ENCODE measurements at regions not wholly inside any gene's neighbourhood (a gene's known extent, or its start where the extent isn't known, plus 50 kb on each side); places are given as distances from the start of the nearest gene placed in this dataset.

DNA sequence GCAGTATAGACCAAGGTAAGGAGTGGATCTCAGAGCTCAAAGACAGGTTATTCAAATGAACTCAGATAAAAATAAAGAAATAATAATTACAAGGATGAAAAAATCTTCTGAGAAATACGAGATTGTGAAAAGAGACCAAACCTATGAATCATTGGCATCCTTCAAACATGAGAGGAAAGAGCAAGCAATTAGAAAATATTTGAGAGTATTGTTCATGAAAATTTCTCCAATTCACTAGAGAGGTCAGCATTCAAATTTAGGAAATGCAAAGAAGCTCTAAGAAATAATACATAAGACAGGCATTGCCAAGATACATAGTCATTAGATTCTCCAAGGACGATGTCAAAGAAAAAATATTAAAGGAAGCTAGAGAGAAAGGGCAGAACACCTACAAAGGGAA, 93.5 kb upstream of the GALNTL6 start:
- Mint-ChIP-seq H3K36me3 (ENCODE audit: insufficient read depth, unreplicated experiment) (no peaks in the 10 kb centered on the region), H3K27ac (ENCODE audit: unreplicated experiment) (no peak overlapping the region), H3K27me3 (ENCODE audit: insufficient read depth, unreplicated experiment) (peaks cover 2% of the 10 kb centered on the region), H3K4me3 (ENCODE audit: unreplicated experiment) (no peak overlapping the region), H3K4me1 (ENCODE audit: low read depth, unreplicated experiment) (no peaks in the 10 kb centered on the region), H3K9me3 (ENCODE audit: unreplicated experiment) (peaks cover 19% of the 10 kb centered on the region)
- intact Hi-C loops (cut with micrococcal nuclease; ENCODE audit: unreplicated experiment): no loop called here
- H3K4me3 ChIP-seq (ENCODE audit: low read depth, low read length): no peak overlapping the region
- H3K9me3 ChIP-seq: no peaks in the 10 kb centered on the region
- no peak for DNase-seq
- H3K4me1 ChIP-seq: no peaks in the 10 kb centered on the region
- TF ChIP-seq, protein P1, sequence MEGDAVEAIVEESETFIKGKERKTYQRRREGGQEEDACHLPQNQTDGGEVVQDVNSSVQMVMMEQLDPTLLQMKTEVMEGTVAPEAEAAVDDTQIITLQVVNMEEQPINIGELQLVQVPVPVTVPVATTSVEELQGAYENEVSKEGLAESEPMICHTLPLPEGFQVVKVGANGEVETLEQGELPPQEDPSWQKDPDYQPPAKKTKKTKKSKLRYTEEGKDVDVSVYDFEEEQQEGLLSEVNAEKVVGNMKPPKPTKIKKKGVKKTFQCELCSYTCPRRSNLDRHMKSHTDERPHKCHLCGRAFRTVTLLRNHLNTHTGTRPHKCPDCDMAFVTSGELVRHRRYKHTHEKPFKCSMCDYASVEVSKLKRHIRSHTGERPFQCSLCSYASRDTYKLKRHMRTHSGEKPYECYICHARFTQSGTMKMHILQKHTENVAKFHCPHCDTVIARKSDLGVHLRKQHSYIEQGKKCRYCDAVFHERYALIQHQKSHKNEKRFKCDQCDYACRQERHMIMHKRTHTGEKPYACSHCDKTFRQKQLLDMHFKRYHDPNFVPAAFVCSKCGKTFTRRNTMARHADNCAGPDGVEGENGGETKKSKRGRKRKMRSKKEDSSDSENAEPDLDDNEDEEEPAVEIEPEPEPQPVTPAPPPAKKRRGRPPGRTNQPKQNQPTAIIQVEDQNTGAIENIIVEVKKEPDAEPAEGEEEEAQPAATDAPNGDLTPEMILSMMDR (IDR thresholded peaks at IDR 0.05; ENCODE audit: insufficient read depth in 1 of 2, low read depth in 1 of 2, low read length in 1 of 2, severe bottlenecking in 1 of 2, unreplicated experiment in 1 of 2): no peak
- H3K27me3 ChIP-seq (replicated peaks; ENCODE audit: control insufficient read depth, insufficient read depth, low read length): no peaks in the 10 kb centered on the region
- CTCF ChIA-PET: no interaction called here
- no peaks in the 10 kb centered on the region for H3K36me3 ChIP-seq (ENCODE audit: control insufficient read depth, insufficient read depth, low read length)
- POLR2A ChIA-PET: no interaction called here
- no TSS peak for BruUV-seq (replicated peaks)

DNA sequence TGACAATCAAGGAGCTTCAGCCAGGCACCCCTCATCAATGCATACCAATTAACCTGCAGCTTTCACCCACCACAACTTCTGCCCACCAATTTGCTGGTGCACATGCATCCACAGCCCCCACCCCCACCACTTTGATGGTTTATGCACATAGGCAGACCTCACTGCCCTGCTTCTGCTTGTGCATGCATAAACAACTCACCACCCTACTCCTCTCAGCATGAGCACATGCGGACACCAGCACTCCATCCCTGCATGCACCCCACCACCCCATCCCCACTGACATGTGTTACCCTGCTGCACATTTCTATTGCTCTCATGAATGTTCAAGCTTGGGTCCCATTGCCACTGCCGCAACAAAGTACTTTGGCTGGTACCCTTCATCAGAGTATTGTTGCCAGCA, 94.5 kb upstream of the GALNTL6 start:
- H3K9me3 Mint-ChIP-seq (ENCODE audit: unreplicated experiment): peaks cover 11% of the 10 kb centered on the region
- ChIA-PET POLR2A (no interaction called here), CTCF (no interaction called here)
- Histone ChIP-seq H3K9me3 (no peaks in the 10 kb centered on the region), H3K27me3 (replicated peaks; ENCODE audit: control insufficient read depth, insufficient read depth, low read length) (no peaks in the 10 kb centered on the region), H3K4me3 (ENCODE audit: low read depth, low read length) (no peak overlapping the region), H3K36me3 (ENCODE audit: control insufficient read depth, insufficient read depth, low read length) (no peaks in the 10 kb centered on the region), H3K4me1 (no peaks in the 10 kb centered on the region)
- H3K4me1 Mint-ChIP-seq (ENCODE audit: low read depth, unreplicated experiment): no peaks in the 10 kb centered on the region
- BruUV-seq (replicated peaks): no TSS peak
- H3K36me3 Mint-ChIP-seq (ENCODE audit: insufficient read depth, unreplicated experiment): no peaks in the 10 kb centered on the region
- no peak overlapping the region for H3K4me3 Mint-ChIP-seq (ENCODE audit: unreplicated experiment)
- DNase-seq: no peak
- peaks cover 2% of the 10 kb centered on the region for H3K27me3 Mint-ChIP-seq (ENCODE audit: insufficient read depth, unreplicated experiment)
- intact Hi-C loops (cut with micrococcal nuclease; ENCODE audit: unreplicated experiment): no loop called here
- TF ChIP-seq, protein P1 (IDR thresholded peaks at IDR 0.05; ENCODE audit: insufficient read depth in 1 of 2, low read depth in 1 of 2, low read length in 1 of 2, severe bottlenecking in 1 of 2, unreplicated experiment in 1 of 2): no peak
- H3K27ac Mint-ChIP-seq (ENCODE audit: unreplicated experiment): no peak overlapping the region

DNA sequence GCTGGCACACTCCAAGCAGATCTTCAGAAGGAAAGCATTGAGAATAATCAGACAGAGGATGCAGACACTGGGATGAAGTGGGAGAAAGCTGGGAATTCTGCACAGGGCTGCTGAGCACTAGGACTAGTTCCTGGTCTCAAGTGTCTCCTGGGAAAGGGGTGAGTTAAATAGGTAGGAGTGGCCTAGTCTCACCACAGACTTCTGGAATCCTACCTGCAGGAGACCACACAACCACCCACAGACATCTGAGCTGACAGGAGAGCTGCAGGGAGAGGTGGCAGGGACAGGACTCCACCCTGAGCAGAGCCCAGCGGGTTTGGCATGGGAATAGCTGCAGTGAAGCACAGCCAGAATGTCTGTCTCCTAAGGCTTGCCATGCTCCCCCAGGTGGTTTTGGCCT, 95.1 kb upstream of the GALNTL6 start:
- Mint-ChIP-seq H3K27ac (ENCODE audit: unreplicated experiment) (no peak overlapping the region), H3K9me3 (ENCODE audit: unreplicated experiment) (peaks cover 9% of the 10 kb centered on the region), H3K36me3 (ENCODE audit: insufficient read depth, unreplicated experiment) (no peaks in the 10 kb centered on the region), H3K4me1 (ENCODE audit: low read depth, unreplicated experiment) (no peaks in the 10 kb centered on the region), H3K27me3 (ENCODE audit: insufficient read depth, unreplicated experiment) (peaks cover 2% of the 10 kb centered on the region), H3K4me3 (ENCODE audit: unreplicated experiment) (no peak overlapping the region)
- Histone ChIP-seq H3K36me3 (ENCODE audit: control insufficient read depth, insufficient read depth, low read length) (no peaks in the 10 kb centered on the region), H3K27me3 (replicated peaks; ENCODE audit: control insufficient read depth, insufficient read depth, low read length) (no peaks in the 10 kb centered on the region), H3K4me1 (no peaks in the 10 kb centered on the region), H3K9me3 (no peaks in the 10 kb centered on the region), H3K4me3 (ENCODE audit: low read depth, low read length) (no peak overlapping the region)
- ChIA-PET POLR2A (no interaction called here), CTCF (no interaction called here)
- DNase-seq: no peak
- TF ChIP-seq, protein P1 (IDR thresholded peaks at IDR 0.05; ENCODE audit: insufficient read depth in 1 of 2, low read depth in 1 of 2, low read length in 1 of 2, severe bottlenecking in 1 of 2, unreplicated experiment in 1 of 2): no peak
- no TSS peak for BruUV-seq (replicated peaks)
- intact Hi-C loops (cut with micrococcal nuclease; ENCODE audit: unreplicated experiment): no loop called here
